Retina (tissue), 1 donor: ENCODE measurements at regions not wholly inside any gene's neighbourhood (a gene's known extent, or its start where the extent isn't known, plus 50 kb on each side); places are given as distances from the start of the nearest gene placed in this dataset.
"Not testable (repeated sequence)": the region's sequence is repeated elsewhere in the genome, so short reads cannot be mapped to it uniquely, and the experiment has no call there.

Source experiments
- DNase-seq: peaks from one replicate; pipeline ENCODE4 v3.0.0-alpha.2; 2016

DNA sequence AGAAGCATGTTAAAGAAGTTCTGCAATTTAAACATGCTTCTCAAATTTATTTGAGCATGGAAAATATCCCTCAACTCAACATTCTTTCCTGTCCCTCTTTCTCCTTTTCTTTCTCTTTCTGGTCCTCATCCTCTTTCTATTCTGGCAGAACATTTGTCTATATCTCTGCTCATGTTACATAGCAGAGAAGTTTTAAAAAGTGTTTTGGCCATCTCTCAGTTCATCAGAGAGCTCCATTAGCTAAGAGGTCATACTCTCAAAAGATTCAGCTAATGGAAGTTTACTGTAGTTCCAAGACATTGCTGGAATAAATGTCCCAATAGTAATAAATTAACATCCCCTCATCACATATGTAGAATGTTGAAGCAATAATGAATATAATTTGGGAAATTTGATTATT is 53.5 kb downstream of the XCL2 start:
- no peak for DNase-seq

DNA sequence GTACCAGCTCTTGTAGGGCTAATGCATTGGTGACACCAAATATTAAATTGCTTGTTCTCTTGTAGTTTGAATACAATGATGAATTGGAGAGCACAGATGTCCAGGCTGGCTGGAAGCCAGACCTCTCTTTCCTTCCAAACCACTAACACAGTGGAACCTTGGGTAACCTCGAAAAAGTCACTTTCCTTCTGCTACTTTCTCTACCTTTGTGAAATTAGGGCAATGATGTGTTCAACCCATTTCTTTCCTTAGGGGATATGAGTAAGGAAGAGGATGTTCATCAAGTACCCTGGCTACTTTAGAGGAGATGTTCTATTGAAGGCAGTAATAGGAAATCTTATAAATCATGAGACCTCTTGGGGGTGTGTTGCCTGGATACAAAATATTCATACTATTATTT is 55.7 kb downstream of the XCL2 start:
- DNase-seq, result no peak

DNA sequence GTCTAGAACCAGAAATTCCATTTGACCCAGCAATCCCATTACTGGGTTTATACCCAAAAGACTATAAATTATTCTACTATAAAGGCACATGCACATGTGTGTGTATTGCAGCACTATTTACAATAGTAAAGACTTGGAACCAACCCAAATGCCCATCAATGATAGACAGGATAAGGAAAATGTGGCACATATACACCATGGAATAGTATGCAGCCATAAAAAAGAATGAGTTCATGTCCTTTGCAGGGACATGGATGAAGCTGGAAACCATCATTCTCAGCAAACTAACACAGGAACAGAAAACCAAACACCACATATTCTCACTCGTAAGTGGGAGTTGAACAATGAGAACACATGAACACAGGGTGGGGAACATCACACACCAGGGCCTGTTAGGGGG is 57.0 kb downstream of the XCL2 start:
- not testable (repeated sequence) for DNase-seq

DNA sequence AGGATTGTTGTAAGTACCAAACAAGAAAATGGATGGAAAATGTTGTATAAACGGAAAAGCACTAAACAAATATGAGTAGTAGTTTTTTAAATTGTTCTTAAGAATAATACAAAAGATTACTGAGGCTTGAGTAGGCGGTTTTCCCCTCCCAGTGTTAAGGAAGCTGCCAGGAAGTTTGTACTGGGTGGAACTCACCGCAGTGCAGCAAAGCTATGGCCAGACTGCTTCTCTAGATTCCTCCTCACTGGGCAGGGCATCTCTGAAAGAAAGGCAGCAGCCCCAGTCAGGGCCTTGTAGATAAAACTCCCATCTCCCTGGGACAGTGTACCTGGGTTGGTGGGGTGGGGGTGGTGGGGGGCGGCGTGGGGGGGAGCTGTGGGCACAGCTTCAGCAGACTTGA is 58.7 kb downstream of the XCL2 start:
- no peak for DNase-seq

DNA sequence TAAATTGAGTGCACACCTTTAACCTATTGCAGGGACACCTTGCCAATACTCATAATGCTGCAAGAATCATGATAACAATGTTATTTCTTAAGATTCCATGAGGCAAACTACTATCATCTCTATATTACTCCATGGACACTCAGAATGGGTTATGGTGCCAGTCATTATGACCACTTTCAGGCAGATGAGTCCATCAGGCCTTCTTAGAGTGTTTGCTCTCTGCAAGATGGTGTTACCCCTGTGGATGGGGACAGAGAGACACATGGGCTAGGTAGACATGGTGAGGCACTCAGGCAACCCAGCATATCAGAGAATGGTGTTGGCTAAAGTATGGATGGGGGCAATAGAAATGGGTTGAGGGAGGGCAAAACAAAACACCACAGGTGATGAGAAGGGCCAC is 59.7 kb downstream of the XCL2 start:
- no peak for DNase-seq

DNA sequence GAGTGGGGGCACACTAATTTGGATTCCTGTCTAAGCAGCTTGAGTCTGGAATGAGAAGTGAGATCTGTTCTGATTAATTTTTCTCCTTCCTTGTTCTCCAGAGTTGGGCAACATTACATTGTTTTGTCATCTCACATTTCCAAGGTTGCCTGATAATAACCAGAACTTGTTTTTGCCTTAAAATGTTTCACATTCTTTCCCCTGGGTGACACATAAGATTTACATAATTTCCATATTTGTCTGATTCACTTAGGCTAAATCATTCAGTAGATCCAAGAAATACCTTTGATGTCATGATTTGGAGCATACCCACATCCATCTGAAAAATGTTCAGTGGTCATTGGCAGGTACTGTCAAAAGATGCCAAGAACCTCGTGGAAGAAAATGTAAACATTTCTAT is 60.3 kb downstream of the XCL2 start:
- no peak for DNase-seq

DNA sequence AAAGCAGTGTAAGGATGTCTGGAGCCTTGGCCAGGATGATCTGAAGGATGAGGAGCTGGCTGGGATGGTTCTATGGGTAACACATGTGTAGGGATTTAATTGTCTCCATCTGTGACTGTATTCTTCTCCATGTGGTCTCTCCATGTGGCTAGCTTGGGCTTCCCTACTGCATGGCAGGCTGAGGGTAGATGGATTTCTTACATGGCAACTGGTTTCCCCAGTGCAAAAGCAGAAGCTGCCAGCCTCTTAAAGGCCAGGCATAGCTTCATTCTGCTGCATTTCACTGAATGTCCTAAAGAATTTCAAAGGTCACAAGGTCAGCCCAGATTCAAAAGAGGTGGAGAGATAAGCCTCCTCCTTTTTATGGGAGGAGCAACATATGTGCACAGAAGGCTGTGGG is 61.7 kb downstream of the XCL2 start:
- no peak for DNase-seq

DNA sequence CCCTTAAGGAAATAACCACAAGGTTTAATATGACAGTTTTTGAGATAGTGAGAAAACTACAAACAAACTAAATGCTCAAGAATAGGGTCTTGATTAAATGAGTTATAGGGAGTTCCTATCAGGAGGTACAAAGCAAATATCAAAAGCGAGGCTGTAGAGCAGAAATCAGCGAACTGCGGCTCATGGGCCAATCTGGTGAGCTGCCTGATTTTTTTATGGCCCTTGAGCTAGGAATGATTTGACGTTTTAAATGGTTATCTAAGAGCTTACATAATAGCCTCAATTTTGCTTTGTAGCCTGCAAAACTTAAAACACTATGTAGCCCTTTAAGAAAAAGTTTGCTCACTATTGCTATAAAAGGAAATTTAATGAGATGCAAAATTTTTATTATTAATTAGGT is 62.2 kb downstream of the XCL2 start:
- no peak for DNase-seq

DNA sequence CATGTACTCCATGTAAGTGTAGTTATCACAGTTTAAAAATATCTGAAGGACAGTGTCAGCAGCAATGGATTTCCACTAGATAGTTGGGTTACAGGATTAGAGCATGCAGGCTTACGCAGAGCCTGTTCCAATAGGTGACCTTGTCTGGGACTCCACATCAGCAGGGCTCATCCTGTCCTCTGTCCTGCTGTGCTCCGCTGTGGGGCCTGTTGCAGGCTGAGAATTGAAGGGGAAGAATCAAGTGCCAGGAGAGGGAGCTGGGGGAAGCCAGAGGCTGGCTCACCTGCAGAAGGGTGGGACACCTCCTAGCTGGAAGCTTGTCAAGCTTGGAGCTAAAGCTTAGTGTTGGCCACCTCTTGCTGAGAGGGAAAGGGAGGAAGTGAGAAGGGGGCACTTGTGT is 62.8 kb downstream of the XCL2 start:
- DNase-seq, result no peak

DNA sequence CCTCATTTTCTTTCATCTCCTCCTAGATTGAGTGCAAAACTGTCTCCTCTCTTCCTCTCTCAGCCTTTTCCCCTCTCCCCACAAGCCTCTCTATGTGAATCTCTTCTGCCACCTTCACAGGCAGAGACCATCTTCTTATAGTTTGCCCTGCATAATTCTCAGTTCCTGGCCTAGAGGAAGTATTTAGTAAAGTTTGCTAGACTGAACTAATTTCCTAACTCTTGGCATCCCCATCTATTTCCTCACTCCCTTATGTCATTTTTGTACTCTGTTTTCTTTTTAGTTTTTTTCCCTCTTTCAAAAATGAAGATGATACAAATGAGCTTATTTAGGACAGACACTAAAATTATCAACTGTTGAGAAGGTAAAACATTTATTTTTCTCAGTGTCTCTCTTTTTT is 66.0 kb downstream of the XCL2 start:
- DNase-seq, result no peak

DNA sequence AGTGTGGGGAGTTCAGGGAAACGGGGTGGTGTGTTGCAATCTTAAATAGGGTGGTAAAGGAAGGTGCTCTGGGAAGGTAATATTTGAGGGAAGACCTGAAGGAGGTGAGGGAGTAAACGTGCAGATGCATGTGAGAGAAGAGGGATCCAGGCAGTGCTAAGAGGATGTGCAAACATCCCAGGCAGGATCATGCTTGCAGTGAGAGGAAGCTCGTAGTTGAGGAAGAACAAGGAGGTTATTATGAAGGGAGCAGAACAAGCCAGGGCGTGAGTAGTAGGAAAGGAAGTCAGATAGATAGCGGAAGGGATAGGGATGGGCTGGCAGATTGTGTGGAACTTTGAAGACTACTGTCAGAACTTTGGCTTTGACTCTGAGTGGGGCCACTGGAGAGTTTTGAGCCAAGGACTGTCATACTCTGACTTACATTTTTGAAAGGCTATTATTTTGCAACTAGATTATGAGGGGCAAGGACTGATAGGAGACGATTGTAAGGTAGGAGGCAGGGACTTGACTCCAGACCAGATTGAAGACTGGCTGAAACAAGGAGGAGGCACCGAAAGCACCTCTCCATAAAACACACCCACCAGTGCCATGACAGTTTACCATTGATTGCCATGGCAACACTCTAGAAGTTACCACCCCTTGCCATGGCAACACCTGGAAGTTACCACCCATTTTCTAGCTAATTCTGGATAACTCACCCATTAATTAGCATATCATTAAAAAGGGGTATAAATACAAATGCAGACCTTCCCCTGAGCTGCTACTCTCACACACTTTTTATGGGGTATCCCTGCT is 67.0 kb downstream of the XCL2 start:
- no peak for DNase-seq

DNA sequence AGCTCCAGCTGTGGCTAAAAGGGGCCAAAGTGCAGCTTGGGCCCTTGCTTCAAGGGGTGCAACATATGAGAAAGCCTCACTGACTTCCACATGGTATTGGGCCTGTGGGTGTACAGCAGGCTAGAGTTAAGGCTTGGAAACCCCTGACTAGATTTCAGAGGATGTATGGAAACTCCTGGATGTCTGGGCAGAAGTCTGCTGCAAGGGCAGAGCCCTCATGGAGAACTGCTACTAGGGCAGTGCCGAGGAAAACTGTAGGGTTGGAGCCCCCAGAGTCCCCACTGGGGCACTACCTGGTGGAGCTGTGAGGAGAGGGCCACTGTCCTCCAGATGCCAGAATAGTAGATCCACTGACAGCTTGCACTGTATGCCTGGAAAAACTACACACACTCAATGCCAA is 69.5 kb downstream of the XCL2 start:
- DNase-seq, result no peak

DNA sequence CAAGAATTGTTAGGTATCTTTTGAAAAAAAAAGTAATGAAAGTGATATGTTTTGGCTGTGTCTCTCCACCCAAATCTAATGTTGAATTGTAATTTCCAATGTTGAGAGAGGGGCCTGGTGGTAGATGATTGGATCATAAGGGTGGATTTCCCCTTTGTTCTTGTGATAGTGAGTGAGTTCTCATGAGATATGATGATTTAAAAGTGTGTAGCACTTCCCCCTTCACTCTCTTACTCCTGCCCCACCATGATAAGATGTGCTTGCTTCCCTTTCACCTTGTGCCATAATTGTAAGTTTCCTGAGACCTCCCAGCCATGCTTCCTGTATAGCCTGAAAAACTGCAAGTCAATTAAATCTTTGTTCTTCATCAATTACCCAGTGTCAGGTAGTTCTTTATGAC is 70.7 kb downstream of the XCL2 start:
- DNase-seq, result no peak

DNA sequence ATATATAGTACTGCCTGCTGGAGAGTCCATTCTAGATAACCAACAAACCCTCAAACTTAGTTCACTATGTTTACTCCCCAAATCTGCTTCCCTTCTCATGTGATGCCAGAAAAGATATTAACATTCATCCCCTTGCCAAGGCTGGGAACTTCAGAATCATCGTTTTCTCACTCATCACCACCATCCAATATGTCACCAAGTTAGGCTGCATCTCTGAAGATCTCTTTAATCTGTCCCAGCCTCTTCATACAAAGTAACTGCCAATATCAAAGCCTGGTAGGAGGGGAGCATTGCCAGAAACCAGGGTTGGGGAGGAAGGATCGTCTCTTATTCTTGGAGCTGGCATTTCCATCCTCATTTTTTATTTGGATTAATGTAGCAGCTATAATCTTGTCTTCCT is 71.6 kb downstream of the XCL2 start:
- DNase-seq, result no peak

DNA sequence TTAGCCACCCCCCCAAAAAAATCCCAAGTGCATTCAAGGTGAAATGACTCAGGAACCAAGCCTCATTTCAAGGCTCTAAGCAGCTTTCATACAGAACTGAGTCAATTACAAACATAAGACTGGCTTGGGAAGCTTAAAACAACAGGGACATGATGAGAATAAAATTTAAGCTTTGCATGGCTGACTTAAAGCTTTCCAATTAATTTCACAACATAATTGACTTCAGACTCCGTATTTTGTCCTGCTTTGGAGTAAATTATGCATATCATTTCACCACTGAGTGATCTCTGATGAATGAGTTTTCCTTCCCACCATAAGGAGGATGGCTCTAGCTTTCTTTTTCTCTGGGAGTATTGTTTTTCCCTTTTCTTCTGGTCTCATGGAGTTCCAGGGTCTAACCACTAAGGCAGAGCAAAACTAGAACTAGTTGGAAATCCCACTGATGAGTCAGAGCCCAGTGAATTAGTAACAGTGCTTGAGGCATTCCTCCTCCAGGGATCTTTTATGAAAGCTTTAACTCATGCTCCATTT is 72.8 kb downstream of the XCL2 start:
- peak; percentile 15 for DNase-seq

DNA sequence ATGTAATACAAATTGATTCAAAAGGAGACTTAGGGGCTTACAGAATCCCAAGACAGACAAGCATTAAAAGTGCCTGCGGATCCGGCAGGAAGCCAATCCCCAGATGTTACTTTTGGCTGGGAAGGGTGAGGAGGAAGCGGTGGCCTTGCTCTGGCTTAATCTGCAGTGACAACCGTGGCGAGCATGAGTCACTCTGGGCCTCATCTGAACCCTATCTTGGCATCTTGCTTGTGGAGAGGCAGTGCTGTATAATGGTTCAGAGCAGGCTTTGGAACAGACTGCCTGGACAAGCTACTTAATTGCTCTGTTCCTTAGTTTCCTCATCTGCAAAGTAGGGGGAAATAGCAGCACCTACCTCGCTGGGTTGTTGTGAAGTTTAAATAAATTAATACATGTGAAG is 74.1 kb downstream of the XCL2 start:
- peak; percentile 2 for DNase-seq

DNA sequence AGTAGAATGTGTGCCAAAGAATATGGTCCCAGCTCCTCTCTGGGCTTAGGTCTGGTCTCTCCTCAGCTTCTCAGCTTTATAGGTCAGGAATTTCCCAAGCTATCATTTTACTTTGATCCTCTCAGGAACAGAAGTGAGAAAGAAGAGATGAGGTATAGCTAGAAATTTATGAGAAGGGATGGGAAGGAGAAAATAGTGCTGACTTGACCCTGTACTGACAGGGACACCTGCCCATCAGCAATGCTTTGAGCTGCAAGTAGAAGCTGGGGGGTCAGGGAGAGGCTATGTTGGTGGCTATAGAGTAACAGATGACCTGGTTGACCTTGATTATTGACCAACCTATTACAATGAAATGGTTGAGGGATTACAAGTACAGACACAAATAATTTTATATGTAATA is 75.0 kb downstream of the XCL2 start:
- no peak for DNase-seq

DNA sequence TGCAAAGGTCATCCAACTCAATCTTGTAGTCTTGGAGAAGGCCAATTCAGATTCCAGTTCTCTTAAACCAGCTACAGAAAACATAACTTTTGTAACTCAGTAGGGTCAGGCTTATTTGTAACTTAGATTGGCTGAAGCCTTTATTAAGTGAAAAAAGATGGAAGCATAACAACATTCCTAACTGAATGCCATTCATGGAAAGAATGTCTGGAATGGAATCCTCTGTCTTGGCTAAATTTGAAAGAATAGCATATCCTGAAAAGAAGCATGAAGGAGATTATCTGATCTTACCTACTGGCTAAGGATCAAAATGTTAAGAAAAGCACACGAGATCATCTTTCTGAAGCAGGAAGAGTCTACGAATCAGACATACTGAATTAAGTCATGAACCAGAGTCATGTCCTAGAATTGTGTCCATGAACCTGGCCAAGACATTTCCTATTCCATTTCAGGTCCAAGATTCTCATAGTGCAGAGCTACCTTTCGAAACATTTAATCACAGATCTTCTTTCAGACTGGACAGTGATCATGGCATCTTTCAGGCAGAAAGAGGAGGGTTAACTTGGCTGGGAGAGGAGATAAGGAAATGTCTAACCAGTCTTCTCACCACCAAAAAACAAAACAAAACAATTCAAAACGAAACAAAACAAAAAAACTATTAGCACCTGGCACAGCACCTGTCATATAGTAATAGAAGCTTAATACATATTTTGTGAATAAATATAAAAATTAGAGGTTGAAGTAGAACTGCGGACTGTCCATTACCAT is 75.6 kb downstream of the XCL2 start:
- DNase-seq, result no peak

DNA sequence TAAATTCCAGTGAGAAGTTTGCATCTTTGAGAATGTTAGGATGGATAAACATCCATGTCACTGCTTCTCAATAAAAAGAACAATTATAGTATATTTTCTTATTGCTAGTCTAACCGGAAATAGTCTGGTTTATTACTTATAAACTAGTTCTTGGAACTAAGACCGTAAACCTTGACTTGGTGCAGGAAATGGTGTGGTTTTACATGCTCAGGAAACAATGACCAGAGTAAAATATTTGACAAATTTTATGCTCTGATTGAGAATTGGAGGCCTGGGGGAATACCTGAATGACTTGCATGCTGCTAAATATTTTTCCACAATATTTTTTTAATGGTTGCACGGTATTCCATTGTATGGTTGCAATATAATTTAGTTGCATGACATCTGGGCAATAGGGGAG is 76.3 kb downstream of the XCL2 start:
- no peak for DNase-seq

DNA sequence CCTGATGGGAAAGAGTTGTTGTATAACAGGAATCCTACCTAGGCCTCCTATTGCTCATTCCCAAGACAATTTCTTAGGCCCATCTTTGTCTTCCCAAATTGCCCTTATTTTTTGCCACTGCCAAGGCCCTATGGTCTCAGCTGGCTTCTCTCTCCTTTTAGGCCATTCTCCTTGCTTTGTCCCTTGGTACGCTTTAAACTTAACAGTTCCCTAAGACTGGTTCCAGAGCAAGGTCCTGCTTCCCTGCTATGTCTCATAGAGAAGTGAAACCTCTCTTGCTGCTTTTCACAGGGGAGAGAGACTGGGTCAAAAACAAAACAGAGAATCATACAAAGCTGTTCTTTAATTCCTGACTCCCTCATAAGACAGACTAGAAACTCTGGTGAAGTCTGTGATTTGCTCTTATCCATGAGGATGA is 77.1 kb downstream of the XCL2 start:
- no peak for DNase-seq

DNA sequence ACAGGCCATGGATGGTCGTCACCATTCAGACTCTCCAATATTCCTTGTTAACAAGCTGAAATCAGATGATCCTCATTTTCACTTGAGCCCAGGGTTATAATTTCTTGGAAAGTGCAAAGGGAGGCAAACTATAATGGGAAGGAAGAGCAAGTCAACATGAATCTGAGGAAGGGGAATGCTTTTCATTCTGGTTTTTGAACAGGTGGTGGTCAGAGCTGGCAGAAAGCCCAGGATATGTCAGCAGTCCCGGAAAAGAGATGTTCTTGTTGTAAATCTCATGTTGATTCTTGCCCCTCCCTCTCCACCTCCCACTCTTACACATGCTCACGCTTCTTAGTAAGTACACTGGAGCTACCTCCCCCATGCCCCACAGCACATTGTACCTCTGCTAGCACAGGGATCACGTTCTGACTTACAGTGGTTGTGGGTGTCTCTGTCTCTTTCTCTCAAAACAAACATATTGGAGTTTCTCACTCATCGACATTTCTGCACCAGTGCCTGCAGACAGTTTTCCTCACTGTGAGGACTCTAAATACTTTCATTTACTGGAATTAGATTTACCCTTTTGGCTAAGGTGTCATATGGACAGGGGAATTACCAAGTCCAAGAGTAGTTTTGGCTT is 77.6 kb downstream of the XCL2 start:
- DNase-seq, result no peak

DNA sequence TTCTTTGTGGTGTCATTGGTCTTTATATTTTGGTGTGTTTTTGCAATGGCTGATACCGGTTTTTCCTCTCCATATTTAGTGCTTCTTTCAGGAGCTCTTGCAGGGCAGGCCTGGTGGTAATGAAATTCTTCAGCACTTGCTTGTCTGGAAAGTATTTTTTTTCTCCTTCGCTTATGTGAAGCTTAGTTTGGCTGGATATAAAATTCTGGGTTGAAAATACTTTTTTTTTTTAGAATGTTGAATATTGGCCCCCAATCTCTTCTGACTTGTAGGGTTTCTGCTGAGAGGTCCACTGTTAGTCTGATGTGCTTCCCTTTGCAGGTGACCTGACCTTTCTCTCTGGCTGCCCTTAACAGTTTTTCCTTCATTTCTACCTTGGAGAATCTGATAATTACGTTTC is 82.7 kb downstream of the XCL2 start:
- DNase-seq, result not testable (repeated sequence)

DNA sequence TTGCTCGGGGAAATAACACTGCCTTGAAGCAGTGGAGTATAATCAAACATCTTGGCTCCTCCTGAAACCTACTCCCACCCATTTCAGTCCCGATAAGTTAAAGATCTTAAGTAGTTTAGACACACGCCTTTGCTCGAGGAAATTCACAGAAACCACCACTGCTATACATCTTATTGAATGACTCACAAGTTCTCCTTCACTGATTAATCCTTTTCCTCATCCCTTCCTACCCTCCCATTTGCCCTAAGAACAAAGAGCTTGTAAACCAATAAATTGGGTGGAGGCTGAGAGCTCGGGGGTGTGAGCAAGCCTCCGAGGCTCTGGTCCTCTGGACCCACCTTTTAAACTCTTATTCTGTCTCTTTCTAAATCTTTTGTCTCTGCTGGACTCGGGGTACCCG is 86.5 kb downstream of the XCL2 start:
- DNase-seq, result not testable (repeated sequence)

DNA sequence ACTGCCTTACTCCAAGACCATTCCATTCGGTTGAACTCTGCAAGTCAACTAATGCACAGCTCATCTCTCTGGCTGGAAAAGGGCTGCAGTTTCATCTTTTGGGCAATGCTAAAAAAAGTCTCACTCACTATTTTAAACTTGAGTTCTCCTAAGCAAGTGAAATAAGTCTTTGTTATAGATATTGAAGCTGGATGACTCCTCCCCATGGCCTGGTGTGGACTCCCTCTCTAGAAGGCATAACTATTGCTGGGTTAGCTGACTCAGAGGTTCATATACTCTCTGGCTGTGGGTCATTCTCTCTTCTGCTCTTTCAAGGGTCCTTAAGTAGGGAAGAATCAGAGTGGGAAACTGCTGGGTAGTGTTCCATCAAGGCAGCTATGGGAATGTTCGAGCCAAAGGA is 88.0 kb downstream of the XCL2 start:
- DNase-seq, result no peak
